ENCODE measurements at regions not wholly inside any gene's neighbourhood (a gene's known extent, or its start where the extent isn't known, plus 50 kb on each side); places are given as distances from the start of the nearest gene placed in this dataset.

- no peak overlapping the region for H3K4me3 ChIP-seq (ENCODE audit: low read length in 2 of 2)
- H3K36me3 ChIP-seq (ENCODE audit: control insufficient read depth in 2 of 2, insufficient read depth in 2 of 2, low read length in 2 of 2), result no peaks in the 10 kb centered on the region
- no peaks in the 10 kb centered on the region for H3K27me3 ChIP-seq (ENCODE audit: control insufficient read depth in 1 of 2, insufficient read depth in 2 of 2, low read length in 2 of 2)
- H3K4me1 ChIP-seq (ENCODE audit: control insufficient read depth, insufficient read depth, low read length), result no peaks in the 10 kb centered on the region
- H3K9me3 ChIP-seq (ENCODE audit: control insufficient read depth in 2 of 2, low read length in 2 of 2), result no peaks in the 10 kb centered on the region
- H3K9ac ChIP-seq (ENCODE audit: low read length in 2 of 2), result no peak overlapping the region
- no peak overlapping the region for H3K27ac ChIP-seq (ENCODE audit: low read length)
Measured at GRCh38 chr3:164397462-164397861, 680.8 kb downstream of the SI start.

- Histone ChIP-seq H3K4me3 (ENCODE audit: low read length in 2 of 2) (no peak overlapping the region), H3K27ac (ENCODE audit: low read length) (no peak overlapping the region), H3K36me3 (ENCODE audit: control insufficient read depth in 2 of 2, insufficient read depth in 2 of 2, low read length in 2 of 2) (no peaks in the 10 kb centered on the region), H3K9ac (ENCODE audit: low read length in 2 of 2) (no peak overlapping the region), H3K27me3 (ENCODE audit: control insufficient read depth in 1 of 2, insufficient read depth in 2 of 2, low read length in 2 of 2) (no peaks in the 10 kb centered on the region), H3K9me3 (ENCODE audit: control insufficient read depth in 2 of 2, low read length in 2 of 2) (no peaks in the 10 kb centered on the region), H3K4me1 (ENCODE audit: control insufficient read depth, insufficient read depth, low read length) (no peaks in the 10 kb centered on the region)
Measured at GRCh38 chr3:164393171-164393570, 685.1 kb downstream of the SI start.

GRCh38 chr3:164390046-164390445, 688.2 kb downstream of the SI start:
- H3K9me3 ChIP-seq (ENCODE audit: control insufficient read depth in 2 of 2, low read length in 2 of 2), result no peaks in the 10 kb centered on the region
- H3K4me3 ChIP-seq (ENCODE audit: low read length in 2 of 2), result no peak overlapping the region
- H3K27ac ChIP-seq (ENCODE audit: low read length), result no peak overlapping the region
- H3K36me3 ChIP-seq (ENCODE audit: control insufficient read depth in 2 of 2, insufficient read depth in 2 of 2, low read length in 2 of 2), result no peaks in the 10 kb centered on the region
- H3K9ac ChIP-seq (ENCODE audit: low read length in 2 of 2), result no peak overlapping the region
- H3K27me3 ChIP-seq (ENCODE audit: control insufficient read depth in 1 of 2, insufficient read depth in 2 of 2, low read length in 2 of 2), result no peaks in the 10 kb centered on the region
- no peaks in the 10 kb centered on the region for H3K4me1 ChIP-seq (ENCODE audit: control insufficient read depth, insufficient read depth, low read length)

GRCh38 chr3:164387236-164387635, 691.1 kb downstream of the SI start:
- no peak overlapping the region for H3K27ac ChIP-seq (ENCODE audit: low read length)
- no peaks in the 10 kb centered on the region for H3K4me1 ChIP-seq (ENCODE audit: control insufficient read depth, insufficient read depth, low read length)
- H3K36me3 ChIP-seq (ENCODE audit: control insufficient read depth in 2 of 2, insufficient read depth in 2 of 2, low read length in 2 of 2), result no peaks in the 10 kb centered on the region
- H3K9ac ChIP-seq (ENCODE audit: low read length in 2 of 2), result no peak overlapping the region
- no peak overlapping the region for H3K4me3 ChIP-seq (ENCODE audit: low read length in 2 of 2)
- no peaks in the 10 kb centered on the region for H3K27me3 ChIP-seq (ENCODE audit: control insufficient read depth in 1 of 2, insufficient read depth in 2 of 2, low read length in 2 of 2)
- no peaks in the 10 kb centered on the region for H3K9me3 ChIP-seq (ENCODE audit: control insufficient read depth in 2 of 2, low read length in 2 of 2)

GRCh38 chr3:164380156-164380555, 698.1 kb downstream of the SI start:
- Histone ChIP-seq H3K4me3 (ENCODE audit: low read length in 2 of 2) (no peak overlapping the region), H3K4me1 (ENCODE audit: control insufficient read depth, insufficient read depth, low read length) (no peaks in the 10 kb centered on the region), H3K9ac (ENCODE audit: low read length in 2 of 2) (no peak overlapping the region), H3K27ac (ENCODE audit: low read length) (no peak overlapping the region), H3K36me3 (ENCODE audit: control insufficient read depth in 2 of 2, insufficient read depth in 2 of 2, low read length in 2 of 2) (no peaks in the 10 kb centered on the region), H3K27me3 (ENCODE audit: control insufficient read depth in 1 of 2, insufficient read depth in 2 of 2, low read length in 2 of 2) (no peaks in the 10 kb centered on the region), H3K9me3 (ENCODE audit: control insufficient read depth in 2 of 2, low read length in 2 of 2) (no peaks in the 10 kb centered on the region)

- no peaks in the 10 kb centered on the region for H3K9me3 ChIP-seq (ENCODE audit: control insufficient read depth in 2 of 2, low read length in 2 of 2)
- H3K4me3 ChIP-seq (ENCODE audit: low read length in 2 of 2), result no peak overlapping the region
- H3K4me1 ChIP-seq (ENCODE audit: control insufficient read depth, insufficient read depth, low read length), result no peaks in the 10 kb centered on the region
- H3K9ac ChIP-seq (ENCODE audit: low read length in 2 of 2), result no peak overlapping the region
- no peaks in the 10 kb centered on the region for H3K36me3 ChIP-seq (ENCODE audit: control insufficient read depth in 2 of 2, insufficient read depth in 2 of 2, low read length in 2 of 2)
- no peaks in the 10 kb centered on the region for H3K27me3 ChIP-seq (ENCODE audit: control insufficient read depth in 1 of 2, insufficient read depth in 2 of 2, low read length in 2 of 2)
- no peak overlapping the region for H3K27ac ChIP-seq (ENCODE audit: low read length)
Measured at GRCh38 chr3:164377466-164377865, 700.8 kb downstream of the SI start.

- no peaks in the 10 kb centered on the region for H3K36me3 ChIP-seq (ENCODE audit: control insufficient read depth in 2 of 2, insufficient read depth in 2 of 2, low read length in 2 of 2)
- no peak overlapping the region for H3K9ac ChIP-seq (ENCODE audit: low read length in 2 of 2)
- no peaks in the 10 kb centered on the region for H3K9me3 ChIP-seq (ENCODE audit: control insufficient read depth in 2 of 2, low read length in 2 of 2)
- H3K4me3 ChIP-seq (ENCODE audit: low read length in 2 of 2), result no peak overlapping the region
- H3K27ac ChIP-seq (ENCODE audit: low read length), result no peak overlapping the region
- H3K4me1 ChIP-seq (ENCODE audit: control insufficient read depth, insufficient read depth, low read length), result no peaks in the 10 kb centered on the region
- no peaks in the 10 kb centered on the region for H3K27me3 ChIP-seq (ENCODE audit: control insufficient read depth in 1 of 2, insufficient read depth in 2 of 2, low read length in 2 of 2)
Measured at GRCh38 chr3:164375995-164376394, 702.3 kb downstream of the SI start.

- H3K4me1 ChIP-seq (ENCODE audit: control insufficient read depth, insufficient read depth, low read length), result no peaks in the 10 kb centered on the region
- no peak overlapping the region for H3K27ac ChIP-seq (ENCODE audit: low read length)
- H3K9me3 ChIP-seq (ENCODE audit: control insufficient read depth in 2 of 2, low read length in 2 of 2), result no peaks in the 10 kb centered on the region
- H3K4me3 ChIP-seq (ENCODE audit: low read length in 2 of 2), result no peak overlapping the region
- H3K36me3 ChIP-seq (ENCODE audit: control insufficient read depth in 2 of 2, insufficient read depth in 2 of 2, low read length in 2 of 2), result no peaks in the 10 kb centered on the region
- no peaks in the 10 kb centered on the region for H3K27me3 ChIP-seq (ENCODE audit: control insufficient read depth in 1 of 2, insufficient read depth in 2 of 2, low read length in 2 of 2)
- no peak overlapping the region for H3K9ac ChIP-seq (ENCODE audit: low read length in 2 of 2)
Measured at GRCh38 chr3:164375538-164375937, 702.8 kb downstream of the SI start.

GRCh38 chr3:164371681-164372080, 706.6 kb downstream of the SI start:
- Histone ChIP-seq H3K4me3 (ENCODE audit: low read length in 2 of 2) (no peak overlapping the region), H3K9ac (ENCODE audit: low read length in 2 of 2) (no peak overlapping the region), H3K27ac (ENCODE audit: low read length) (no peak overlapping the region), H3K9me3 (ENCODE audit: control insufficient read depth in 2 of 2, low read length in 2 of 2) (no peaks in the 10 kb centered on the region), H3K4me1 (ENCODE audit: control insufficient read depth, insufficient read depth, low read length) (no peaks in the 10 kb centered on the region), H3K36me3 (ENCODE audit: control insufficient read depth in 2 of 2, insufficient read depth in 2 of 2, low read length in 2 of 2) (no peaks in the 10 kb centered on the region), H3K27me3 (ENCODE audit: control insufficient read depth in 1 of 2, insufficient read depth in 2 of 2, low read length in 2 of 2) (no peaks in the 10 kb centered on the region)

- H3K4me3 ChIP-seq (ENCODE audit: low read length in 2 of 2), result no peak overlapping the region
- no peaks in the 10 kb centered on the region for H3K27me3 ChIP-seq (ENCODE audit: control insufficient read depth in 1 of 2, insufficient read depth in 2 of 2, low read length in 2 of 2)
- H3K27ac ChIP-seq (ENCODE audit: low read length), result no peak overlapping the region
- H3K9me3 ChIP-seq (ENCODE audit: control insufficient read depth in 2 of 2, low read length in 2 of 2), result no peaks in the 10 kb centered on the region
- H3K4me1 ChIP-seq (ENCODE audit: control insufficient read depth, insufficient read depth, low read length), result no peaks in the 10 kb centered on the region
- no peak overlapping the region for H3K9ac ChIP-seq (ENCODE audit: low read length in 2 of 2)
- no peaks in the 10 kb centered on the region for H3K36me3 ChIP-seq (ENCODE audit: control insufficient read depth in 2 of 2, insufficient read depth in 2 of 2, low read length in 2 of 2)
Measured at GRCh38 chr3:164370970-164371369, 707.3 kb downstream of the SI start.

GRCh38 chr3:164365242-164365641, 713.1 kb downstream of the SI start:
- Histone ChIP-seq H3K36me3 (ENCODE audit: control insufficient read depth in 2 of 2, insufficient read depth in 2 of 2, low read length in 2 of 2) (no peaks in the 10 kb centered on the region), H3K4me1 (ENCODE audit: control insufficient read depth, insufficient read depth, low read length) (no peaks in the 10 kb centered on the region), H3K9ac (ENCODE audit: low read length in 2 of 2) (no peak overlapping the region), H3K27me3 (ENCODE audit: control insufficient read depth in 1 of 2, insufficient read depth in 2 of 2, low read length in 2 of 2) (no peaks in the 10 kb centered on the region), H3K9me3 (ENCODE audit: control insufficient read depth in 2 of 2, low read length in 2 of 2) (no peaks in the 10 kb centered on the region), H3K27ac (ENCODE audit: low read length) (no peak overlapping the region), H3K4me3 (ENCODE audit: low read length in 2 of 2) (no peak overlapping the region)

GRCh38 chr3:164364111-164364510, 714.2 kb downstream of the SI start:
- Histone ChIP-seq H3K9ac (ENCODE audit: low read length in 2 of 2) (no peak overlapping the region), H3K4me3 (ENCODE audit: low read length in 2 of 2) (no peak overlapping the region), H3K36me3 (ENCODE audit: control insufficient read depth in 2 of 2, insufficient read depth in 2 of 2, low read length in 2 of 2) (no peaks in the 10 kb centered on the region), H3K27ac (ENCODE audit: low read length) (no peak overlapping the region), H3K9me3 (ENCODE audit: control insufficient read depth in 2 of 2, low read length in 2 of 2) (no peaks in the 10 kb centered on the region), H3K27me3 (ENCODE audit: control insufficient read depth in 1 of 2, insufficient read depth in 2 of 2, low read length in 2 of 2) (no peaks in the 10 kb centered on the region), H3K4me1 (ENCODE audit: control insufficient read depth, insufficient read depth, low read length) (no peaks in the 10 kb centered on the region)
